ENCODE measurements at regions not wholly inside any gene's neighbourhood (a gene's known extent, or its start where the extent isn't known, plus 50 kb on each side); places are given as distances from the start of the nearest gene placed in this dataset.
"Not testable (repeated sequence)": the region's sequence is repeated elsewhere in the genome, so short reads cannot be mapped to it uniquely, and the experiment has no call there.

GRCh38 chr9:33687779-33688178 lies 107.6 kb upstream of the PRSS3 start:
- ChIA-PET CTCF (interaction anchor here (1.7 kb wide), 1 partner anchor 34 kb away, joined by 4 read pairs; no protein-coding TSS in a partner anchor), POLR2A (no interaction called here)
- no peak for TF ChIP-seq CTCF (IDR thresholded peaks at IDR 0.05; ENCODE audit: control extremely low read depth, extremely low read depth, low read depth, missing control alignments)
- DNase-seq (ENCODE audit: extremely low spot score): no peak

DNA sequence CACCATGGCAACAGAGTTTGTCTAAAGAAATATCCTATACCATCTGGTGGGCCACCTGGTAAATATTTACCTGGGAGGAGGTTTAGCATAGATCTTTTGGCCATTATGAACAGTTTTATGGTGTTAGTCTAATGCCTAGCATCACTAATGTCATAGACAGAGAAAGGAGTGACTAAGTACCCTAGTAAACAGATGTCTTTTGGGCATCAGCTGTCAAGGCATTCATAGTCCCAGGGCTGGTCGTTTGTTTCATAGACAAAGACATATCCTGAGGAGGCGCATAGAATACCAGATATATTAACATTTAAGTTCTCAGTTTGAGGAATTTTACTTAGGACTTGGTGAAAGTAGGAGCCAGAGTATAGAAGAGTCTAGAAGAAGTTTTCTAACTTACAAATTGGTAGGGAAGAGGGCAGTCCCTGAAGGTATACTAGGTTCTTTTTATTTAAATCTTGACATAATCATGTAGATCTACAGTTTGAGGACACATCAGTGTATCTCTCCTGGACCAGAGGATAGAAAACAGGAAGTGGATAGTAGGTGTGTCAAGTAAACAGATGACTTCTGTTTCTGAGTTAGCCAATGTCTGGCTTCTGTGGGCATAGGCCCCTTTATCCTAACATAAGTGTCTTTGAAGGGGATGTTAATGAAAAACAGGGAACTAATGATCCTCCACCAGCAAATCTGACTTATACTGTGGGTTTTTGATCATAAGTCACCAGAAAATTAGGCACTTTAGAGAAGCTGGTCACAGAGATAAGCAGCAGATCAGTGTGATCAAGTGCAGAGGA lies 105.0 kb upstream of the PRSS3 start:
- CTCF ChIA-PET: no interaction called here
- no peak for DNase-seq (ENCODE audit: extremely low spot score)

DNA sequence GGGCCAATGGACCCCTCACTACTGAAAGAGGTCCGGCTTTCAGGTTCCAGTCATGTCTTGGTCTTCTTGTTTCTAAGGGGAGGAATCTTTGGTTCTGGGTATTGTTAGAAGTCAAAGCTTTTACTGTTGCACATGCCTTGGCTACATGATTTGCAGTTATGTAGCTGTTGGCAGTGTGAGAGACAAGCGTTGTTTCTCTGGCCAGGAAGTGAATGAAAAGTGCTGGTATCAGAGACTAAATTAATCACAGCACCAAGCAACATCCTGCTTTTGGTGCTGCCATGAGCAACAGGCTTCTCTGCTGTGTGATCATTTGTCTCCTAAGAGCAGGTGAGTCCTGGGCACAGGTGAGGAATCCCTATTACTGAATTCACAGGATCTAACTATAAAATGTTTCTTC lies 100.1 kb upstream of the PRSS3 start:
- ChIA-PET POLR2A (no interaction called here), CTCF (interaction anchor here (2.2 kb wide), 1 partner anchor 26 kb away, joined by 7 read pairs; no protein-coding TSS in a partner anchor)
- DNase-seq (ENCODE audit: extremely low spot score): no peak
- no peak for TF ChIP-seq CTCF (IDR thresholded peaks at IDR 0.05; ENCODE audit: control extremely low read depth, extremely low read depth, low read depth, missing control alignments)

More for the DNA sequence above, 105.0 kb upstream of the PRSS3 start:
- POLR2A ChIA-PET: no interaction called here
- TF ChIP-seq CTCF (IDR thresholded peaks at IDR 0.05; ENCODE audit: control extremely low read depth, extremely low read depth, low read depth, missing control alignments): no peak

- no peak for DNase-seq (ENCODE audit: extremely low spot score)
- ChIA-PET POLR2A (no interaction called here), CTCF (interaction anchor here (2.2 kb wide), 1 partner anchor 25 kb away, joined by 7 read pairs; no protein-coding TSS in a partner anchor)
- TF ChIP-seq CTCF (IDR thresholded peaks at IDR 0.05; ENCODE audit: control extremely low read depth, extremely low read depth, low read depth, missing control alignments): no peak
Observed at GRCh38 chr9:33695856-33696255, 99.5 kb upstream of the PRSS3 start.

DNA sequence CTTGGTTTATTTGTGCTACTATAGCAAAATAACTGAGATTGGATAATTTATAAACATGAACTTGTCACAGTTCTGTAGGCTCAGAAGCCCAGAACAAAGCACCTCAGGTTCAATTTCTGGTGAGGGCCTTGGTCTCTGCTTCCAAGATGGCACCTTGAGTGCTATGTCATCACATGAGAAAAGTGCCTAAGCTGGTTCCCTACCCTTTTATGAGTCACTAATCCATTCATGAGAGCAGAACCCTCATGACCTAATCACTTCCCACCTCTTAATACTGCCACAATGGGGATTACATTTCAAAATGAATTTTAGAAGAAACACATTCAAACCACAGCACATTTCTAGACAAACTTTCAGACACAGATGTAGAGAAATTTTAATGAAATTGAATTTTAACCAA lies 98.2 kb upstream of the PRSS3 start:
- TF ChIP-seq CTCF (IDR thresholded peaks at IDR 0.05; ENCODE audit: control extremely low read depth, extremely low read depth, low read depth, missing control alignments): no peak
- no peak for DNase-seq (ENCODE audit: extremely low spot score)
- ChIA-PET POLR2A (no interaction called here), CTCF (no interaction called here)

DNA sequence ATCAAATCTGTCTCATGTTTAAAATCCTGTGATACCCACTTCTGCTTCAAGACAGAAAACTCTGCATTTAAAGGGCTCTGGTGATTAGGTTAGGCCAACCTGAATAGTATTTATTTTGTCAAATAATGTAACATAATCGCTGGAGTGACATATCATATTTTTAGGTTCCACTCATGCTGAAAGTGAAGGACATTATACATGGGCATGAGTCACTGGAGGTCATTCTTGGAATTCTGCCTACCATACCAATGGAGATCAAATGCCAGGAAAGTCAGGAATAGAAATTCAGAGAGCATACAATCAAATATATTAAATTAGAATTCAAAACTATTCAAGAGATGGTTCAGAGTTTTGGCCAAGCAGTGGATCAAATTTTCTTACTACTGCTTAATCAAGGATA lies 97.1 kb upstream of the PRSS3 start:
- ChIA-PET CTCF (no interaction called here), POLR2A (no interaction called here)
- TF ChIP-seq CTCF (IDR thresholded peaks at IDR 0.05; ENCODE audit: control extremely low read depth, extremely low read depth, low read depth, missing control alignments): no peak
- DNase-seq (ENCODE audit: extremely low spot score): no peak

GRCh38 chr9:33700940-33701339 lies 94.4 kb upstream of the PRSS3 start:
- DNase-seq (ENCODE audit: extremely low spot score); CTCF ChIA-PET; POLR2A ChIA-PET: not testable (repeated sequence)

Measured in GM10248 (cell line).